SK-N-SH (cell line): ENCODE measurements at regions not wholly inside any gene's neighbourhood (a gene's known extent, or its start where the extent isn't known, plus 50 kb on each side); places are given as distances from the start of the nearest gene placed in this dataset.

ENCODE experiments used
- CTCF ChIA-PET: fragments of 300-600, 350-600 bp; formaldehyde crosslinking; extraction: SDS; loops from one replicate; lab custom pipeline; 2021; lab: Yijun Ruan, JAX
- POLR2A ChIA-PET: fragments of 350-600 bp; sonication (Branson Sonifier 250); formaldehyde crosslinking; extraction: SDS; loops from one replicate; lab custom pipeline; 2020; ENCODE audit warnings: antibody characterized with exemption, inconsistent platforms; lab: Yijun Ruan, JAX
- DNase-seq: peaks from one replicate; pipeline ENCODE4 v3.0.0; 2012
- H2AFZ ChIP-seq: fragments of 200-600 bp; sonication (generic); 2 replicates; pipeline ENCODE4 v1.8.1; 2016; ENCODE audit warnings: antibody characterized with exemption, mild to moderate bottlenecking, low read depth
- H3F3A ChIP-seq: fragments of 200-600 bp; sonication (generic); replicated peaks from 2 replicates; pipeline ENCODE3; 2016; ENCODE audit warnings: antibody characterized with exemption, mild to moderate bottlenecking; ENCODE audit not compliant: insufficient read depth
- H3K27ac ChIP-seq, 2 experiments: fragments of 200-500 bp in 1 of 2; fragments of 200-600 bp in 1 of 2; sonication (Bioruptor generic) in 1 of 2; sonication (generic), shearing (Covaris generic) in 1 of 2; 2 replicates each; pipeline versions ENCODE4 v1.5.1 to v1.6.1; 2014 to 2016; ENCODE audit warnings: low read depth in 2 of 2, inconsistent platforms in 1 of 2, low read length in 1 of 2, mild to moderate bottlenecking in 1 of 2, mixed read lengths in 1 of 2
- H3K27me3 ChIP-seq: fragments of 200-600 bp; sonication (generic), shearing (Covaris generic); 2 replicates; pipeline ENCODE4 v1.6.1; 2016; ENCODE audit warnings: mixed run types; ENCODE audit not compliant: insufficient read depth
- H3K36me3 ChIP-seq, 2 experiments: fragments of 200-500 bp in 1 of 2; fragments of 200-600 bp in 1 of 2; sonication (Bioruptor generic) in 1 of 2; sonication (generic) in 1 of 2; replicated peaks in 1 of 2; 2 replicates each; pipeline versions ENCODE3 to v1.5.1; 2014 to 2016; ENCODE audit warnings: low read length in 1 of 2, mild to moderate bottlenecking in 1 of 2; ENCODE audit not compliant: insufficient read depth in 2 of 2, control insufficient read depth in 1 of 2
- H3K4me1 ChIP-seq, 2 experiments: fragments of 200-500 bp in 1 of 2; fragments of 200-600 bp in 1 of 2; sonication (Bioruptor generic) in 1 of 2; sonication (generic), shearing (Covaris generic) in 1 of 2; 2 replicates each; pipeline versions ENCODE4 v1.5.1 to v1.6.1; 2014 to 2016; ENCODE audit warnings: low read depth in 1 of 2, low read length in 1 of 2, mixed run types in 1 of 2; ENCODE audit not compliant: insufficient read depth in 2 of 2, control insufficient read depth in 1 of 2
- H3K4me2 ChIP-seq: fragments of 200-600 bp; sonication (generic), shearing (Covaris generic); 2 replicates; pipeline ENCODE4 v1.6.1; 2017; ENCODE audit warnings: mixed run types
- H3K4me3 ChIP-seq, 2 experiments: fragments of 200-500 bp in 1 of 2; fragments of 200-600 bp in 1 of 2; sonication (Bioruptor generic) in 1 of 2; sonication (generic), shearing (Covaris generic) in 1 of 2; 2 replicates each; pipeline versions ENCODE4 v1.5.1 to v1.8.1; 2014 to 2016; ENCODE audit warnings: low read depth in 2 of 2, inconsistent platforms in 1 of 2, low read length in 1 of 2, mild to moderate bottlenecking in 1 of 2, mixed read lengths in 1 of 2, moderate library complexity in 1 of 2
- H3K79me2 ChIP-seq: fragments of 200-600 bp; sonication (generic); 2 replicates; pipeline ENCODE4 v1.8.1; 2017; ENCODE audit warnings: mild to moderate bottlenecking; ENCODE audit not compliant: insufficient read depth
- H3K9ac ChIP-seq: fragments of 200-600 bp; sonication (generic); 2 replicates; pipeline ENCODE4 v1.6.1; 2017; ENCODE audit warnings: mixed run types
- H3K9me2 ChIP-seq: fragments of 200-600 bp; sonication (generic); 2 replicates; pipeline ENCODE4 v1.6.1; 2017; ENCODE audit warnings: mixed run types
- H3K9me3 ChIP-seq: fragments of 200-600 bp; sonication (generic); 2 replicates; pipeline ENCODE4 v1.6.1; 2017; ENCODE audit warnings: mixed run types, mild to moderate bottlenecking, moderate library complexity
- H4K20me1 ChIP-seq: fragments of 200-600 bp; sonication (generic); 2 replicates; pipeline ENCODE4 v1.6.1; 2017; ENCODE audit warnings: mild to moderate bottlenecking, mixed run types; ENCODE audit not compliant: insufficient read depth
- ELF1 ChIP-seq: IDR thresholded peaks from 2 replicates; pipeline ENCODE4 v1.4.0; 2012
- FOXJ3 ChIP-seq: sonication (generic); formaldehyde crosslinking; IDR thresholded peaks from 2 replicates; pipeline ENCODE4 v1.5.1; 2020; ENCODE audit warnings: mild to moderate bottlenecking, missing genetic modification reagents
- JUND ChIP-seq: IDR thresholded peaks from 2 replicates; pipeline ENCODE4 v1.4.0; 2012
- NFIC ChIP-seq: IDR thresholded peaks from 2 replicates; pipeline ENCODE4 v1.4.0; 2012; ENCODE audit warnings: borderline replicate concordance
- POLR2AphosphoS5 ChIP-seq: IDR thresholded peaks from 2 replicates; pipeline ENCODE4 v1.6.1; 2012; ENCODE audit warnings: low read depth, low read length
- RCOR1 ChIP-seq: fragments of 150-350 bp; IDR thresholded peaks from 2 replicates; pipeline ENCODE4 v1.6.1; 2017; ENCODE audit warnings: antibody characterized with exemption, low read length
- RFX5 ChIP-seq: IDR thresholded peaks from 2 replicates; pipeline ENCODE4 v1.6.1; 2012; ENCODE audit warnings: mild to moderate bottlenecking, improper control_type of control experiment, low read length
- RXRA ChIP-seq: IDR thresholded peaks from 2 replicates; pipeline ENCODE4 v1.4.0; 2012; ENCODE audit warnings: low read depth, mild to moderate bottlenecking, borderline replicate concordance
- SIN3A ChIP-seq: IDR thresholded peaks from 2 replicates; pipeline ENCODE4 v1.6.1; 2012; ENCODE audit warnings: low read depth, mild to moderate bottlenecking, low read length, moderate library complexity, borderline replicate concordance
- SMC3 ChIP-seq: IDR thresholded peaks from 2 replicates; pipeline ENCODE4 v1.6.1; 2012; ENCODE audit warnings: low read depth, low read length, improper control_type of control experiment
- TCF12 ChIP-seq: IDR thresholded peaks from 2 replicates; pipeline ENCODE4 v1.4.0; 2012
- YY1 ChIP-seq: IDR thresholded peaks from 2 replicates; pipeline ENCODE4 v1.4.0; 2012; ENCODE audit warnings: low read depth, mild to moderate bottlenecking
- WGBS: methylation state at CpG from one replicate; pipeline ENCODE4 v1.1.6; 2017; ENCODE audit warnings: low lambda C conversion rate; 5-methylcytosine and 5-hydroxymethylcytosine counted together
- TF ChIP-seq, protein P1 (sequence below): fragments of 150-350 bp; IDR thresholded peaks from 2 replicates; pipeline ENCODE4 v1.6.1; 2017; ENCODE audit warnings: antibody characterized with exemption, low read length, low read depth, borderline replicate concordance
- TF ChIP-seq, protein P2 (sequence below): fragments of 200-600 bp; sonication (generic); IDR thresholded peaks from 2 replicates; pipeline ENCODE4 v1.6.1; 2017; ENCODE audit warnings: antibody characterized with exemption, mild to moderate bottlenecking, moderate library complexity
- TF ChIP-seq, protein P3 (sequence below): fragments of 150-350 bp; IDR thresholded peaks from 2 replicates; pipeline ENCODE4 v1.6.1; 2016; ENCODE audit warnings: mild to moderate bottlenecking, low read depth, low read length
- TF ChIP-seq, protein P4 (sequence below): IDR thresholded peaks from 2 replicates; pipeline ENCODE4 v1.6.1; 2012; ENCODE audit warnings: mild to moderate bottlenecking, low read depth, low read length, moderate library complexity

DNA sequence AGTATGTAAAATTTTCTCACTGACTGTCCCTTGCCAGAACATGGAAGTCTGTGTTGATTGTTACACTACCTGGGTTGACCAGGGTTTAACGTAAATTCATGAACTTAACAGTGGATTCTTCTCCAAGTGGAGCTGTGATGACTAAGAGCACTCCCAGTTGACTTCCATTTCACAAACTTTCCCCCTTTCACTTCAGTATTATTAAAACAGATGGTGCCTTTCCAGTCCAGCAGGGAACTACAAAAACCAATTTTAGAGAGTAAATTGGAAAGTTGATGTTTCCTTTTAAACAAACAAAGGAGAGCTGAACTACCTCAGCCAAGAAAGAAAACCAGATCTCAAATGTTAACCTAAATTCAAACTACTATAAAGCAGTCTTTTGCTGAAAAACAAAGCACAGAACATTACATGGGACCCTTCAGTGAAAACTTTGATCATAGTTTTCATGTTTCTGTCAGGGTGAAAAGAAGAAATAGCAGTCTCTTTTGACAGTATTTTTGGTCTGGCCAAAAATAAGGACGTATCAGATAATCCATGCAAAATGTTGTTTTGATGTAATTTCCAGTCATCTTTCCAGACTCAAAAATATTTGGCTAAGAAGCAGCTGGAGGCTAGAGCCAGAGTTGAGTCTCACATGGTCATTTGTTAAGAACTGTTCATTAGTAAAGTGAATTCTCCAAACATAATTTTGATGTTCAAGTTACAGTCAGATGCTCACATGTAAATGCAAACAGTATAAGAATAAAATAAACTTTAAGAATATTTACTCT lies 479.9 kb upstream of the AKR1E2 start:
- TF ChIP-seq SMC3 (no peak), NFIC (no peak), YY1 (no peak), SIN3A (no peak), JUND (no peak), RFX5 (no peak), RCOR1 (no peak)
- TF ChIP-seq, protein P1, sequence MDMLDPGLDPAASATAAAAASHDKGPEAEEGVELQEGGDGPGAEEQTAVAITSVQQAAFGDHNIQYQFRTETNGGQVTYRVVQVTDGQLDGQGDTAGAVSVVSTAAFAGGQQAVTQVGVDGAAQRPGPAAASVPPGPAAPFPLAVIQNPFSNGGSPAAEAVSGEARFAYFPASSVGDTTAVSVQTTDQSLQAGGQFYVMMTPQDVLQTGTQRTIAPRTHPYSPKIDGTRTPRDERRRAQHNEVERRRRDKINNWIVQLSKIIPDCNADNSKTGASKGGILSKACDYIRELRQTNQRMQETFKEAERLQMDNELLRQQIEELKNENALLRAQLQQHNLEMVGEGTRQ, result no peak
- TF ChIP-seq, protein P2, sequence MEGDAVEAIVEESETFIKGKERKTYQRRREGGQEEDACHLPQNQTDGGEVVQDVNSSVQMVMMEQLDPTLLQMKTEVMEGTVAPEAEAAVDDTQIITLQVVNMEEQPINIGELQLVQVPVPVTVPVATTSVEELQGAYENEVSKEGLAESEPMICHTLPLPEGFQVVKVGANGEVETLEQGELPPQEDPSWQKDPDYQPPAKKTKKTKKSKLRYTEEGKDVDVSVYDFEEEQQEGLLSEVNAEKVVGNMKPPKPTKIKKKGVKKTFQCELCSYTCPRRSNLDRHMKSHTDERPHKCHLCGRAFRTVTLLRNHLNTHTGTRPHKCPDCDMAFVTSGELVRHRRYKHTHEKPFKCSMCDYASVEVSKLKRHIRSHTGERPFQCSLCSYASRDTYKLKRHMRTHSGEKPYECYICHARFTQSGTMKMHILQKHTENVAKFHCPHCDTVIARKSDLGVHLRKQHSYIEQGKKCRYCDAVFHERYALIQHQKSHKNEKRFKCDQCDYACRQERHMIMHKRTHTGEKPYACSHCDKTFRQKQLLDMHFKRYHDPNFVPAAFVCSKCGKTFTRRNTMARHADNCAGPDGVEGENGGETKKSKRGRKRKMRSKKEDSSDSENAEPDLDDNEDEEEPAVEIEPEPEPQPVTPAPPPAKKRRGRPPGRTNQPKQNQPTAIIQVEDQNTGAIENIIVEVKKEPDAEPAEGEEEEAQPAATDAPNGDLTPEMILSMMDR, result no peak
- H3K4me3 ChIP-seq, result no peak overlapping the region
- H3K9me3 ChIP-seq, result no peaks in the 10 kb centered on the region
- H4K20me1 ChIP-seq, result no peaks in the 10 kb centered on the region
- peak overlapping the region; percentile 19; the same call in 1 of the 2 replicates for H2AFZ ChIP-seq
- ChIA-PET POLR2A (no interaction called here), CTCF (no interaction called here)
- WGBS, result 92% methylated on average over 2 of the region's 2 CpGs
- no peaks in the 10 kb centered on the region for H3K27me3 ChIP-seq
- H3K36me3 ChIP-seq, result no peaks in the 10 kb centered on the region
- H3K9me2 ChIP-seq, result no peaks in the 10 kb centered on the region
- H3K27ac ChIP-seq, result peak overlapping the region in 1 of 2 experiments; percentile 95; a peak in 2 of 4 replicates
- H3K9ac ChIP-seq, result no peak overlapping the region
- H3F3A ChIP-seq, result peaks cover 17% of the 10 kb centered on the region
- no peak overlapping the region for H3K4me2 ChIP-seq
- H3K4me1 ChIP-seq, result peaks cover 2 to 9% of the 10 kb centered on the region in 2 experiments; a peak in 3 of 4 replicates
- no peak for DNase-seq
- no peaks in the 10 kb centered on the region for H3K79me2 ChIP-seq

DNA sequence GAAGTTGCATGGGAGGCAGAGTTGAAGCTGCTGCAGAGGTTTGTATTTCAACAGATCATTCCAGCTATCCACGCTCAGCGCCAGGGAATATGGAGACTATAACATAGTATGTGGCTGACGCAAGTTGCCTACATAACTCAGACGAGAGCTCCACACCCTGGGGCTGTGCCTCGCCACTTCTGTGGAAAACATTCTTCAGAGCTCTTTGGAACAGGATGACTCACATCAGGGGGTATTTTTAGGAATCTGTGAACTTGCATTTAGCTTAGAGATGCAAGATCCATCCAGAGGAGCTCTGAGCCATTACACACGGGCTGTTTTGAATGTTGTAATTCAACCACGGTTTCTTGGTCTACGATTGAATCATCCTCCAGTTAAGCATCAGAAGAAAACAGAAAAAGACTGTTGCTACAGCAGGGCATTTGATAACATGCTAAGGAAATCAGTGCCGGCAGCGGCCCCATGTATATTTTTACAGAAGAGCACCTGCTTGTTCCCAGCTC lies 481.5 kb upstream of the AKR1E2 start:
- ChIA-PET POLR2A (no interaction called here), CTCF (interaction anchor here (1.1 to 2.2 kb wide), 3 partner anchors 8 to 19 kb away, joined by 3 to 5 read pairs (median 3); no protein-coding TSS in a partner anchor)
- no peaks in the 10 kb centered on the region for H4K20me1 ChIP-seq
- H3K9me3 ChIP-seq, result no peaks in the 10 kb centered on the region
- H3K4me3 ChIP-seq, result no peak overlapping the region
- H3K79me2 ChIP-seq, result no peaks in the 10 kb centered on the region
- peak overlapping the region; percentile 45 to 95; a peak in 3 of 4 replicates for H3K27ac ChIP-seq
- no peaks in the 10 kb centered on the region for H3K27me3 ChIP-seq
- H3K9ac ChIP-seq, result peak overlapping the region; percentile 63
- no peaks in the 10 kb centered on the region for H3K9me2 ChIP-seq
- H3F3A ChIP-seq, result peaks cover 17% of the 10 kb centered on the region
- peak overlapping the region; percentile 30 for H3K4me2 ChIP-seq
- H2AFZ ChIP-seq, result peak overlapping the region; percentile 71
- WGBS, result 29% methylated on average over 10 of the region's 10 CpGs
- DNase-seq, result no peak
- no peaks in the 10 kb centered on the region for H3K36me3 ChIP-seq
- H3K4me1 ChIP-seq, result peaks cover 2 to 9% of the 10 kb centered on the region in 2 experiments; a peak in 3 of 4 replicates
- TF ChIP-seq, protein P1, result no peak
- TF ChIP-seq YY1 (peak; percentile 62; the same call in 1 of the 2 replicates), RCOR1 (no peak), RXRA (peak; percentile 63; the same call in 1 of the 2 replicates), RFX5 (no peak), FOXJ3 (CRISPR knock-in tag) (no peak), SIN3A (peak; percentile 28; the same call in 1 of the 2 replicates), ELF1 (no peak), POLR2AphosphoS5 (no peak), TCF12 (peak; percentile 74)
- TF ChIP-seq, protein P3, sequence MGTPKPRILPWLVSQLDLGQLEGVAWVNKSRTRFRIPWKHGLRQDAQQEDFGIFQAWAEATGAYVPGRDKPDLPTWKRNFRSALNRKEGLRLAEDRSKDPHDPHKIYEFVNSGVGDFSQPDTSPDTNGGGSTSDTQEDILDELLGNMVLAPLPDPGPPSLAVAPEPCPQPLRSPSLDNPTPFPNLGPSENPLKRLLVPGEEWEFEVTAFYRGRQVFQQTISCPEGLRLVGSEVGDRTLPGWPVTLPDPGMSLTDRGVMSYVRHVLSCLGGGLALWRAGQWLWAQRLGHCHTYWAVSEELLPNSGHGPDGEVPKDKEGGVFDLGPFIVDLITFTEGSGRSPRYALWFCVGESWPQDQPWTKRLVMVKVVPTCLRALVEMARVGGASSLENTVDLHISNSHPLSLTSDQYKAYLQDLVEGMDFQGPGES, result no peak
- TF ChIP-seq, protein P4, sequence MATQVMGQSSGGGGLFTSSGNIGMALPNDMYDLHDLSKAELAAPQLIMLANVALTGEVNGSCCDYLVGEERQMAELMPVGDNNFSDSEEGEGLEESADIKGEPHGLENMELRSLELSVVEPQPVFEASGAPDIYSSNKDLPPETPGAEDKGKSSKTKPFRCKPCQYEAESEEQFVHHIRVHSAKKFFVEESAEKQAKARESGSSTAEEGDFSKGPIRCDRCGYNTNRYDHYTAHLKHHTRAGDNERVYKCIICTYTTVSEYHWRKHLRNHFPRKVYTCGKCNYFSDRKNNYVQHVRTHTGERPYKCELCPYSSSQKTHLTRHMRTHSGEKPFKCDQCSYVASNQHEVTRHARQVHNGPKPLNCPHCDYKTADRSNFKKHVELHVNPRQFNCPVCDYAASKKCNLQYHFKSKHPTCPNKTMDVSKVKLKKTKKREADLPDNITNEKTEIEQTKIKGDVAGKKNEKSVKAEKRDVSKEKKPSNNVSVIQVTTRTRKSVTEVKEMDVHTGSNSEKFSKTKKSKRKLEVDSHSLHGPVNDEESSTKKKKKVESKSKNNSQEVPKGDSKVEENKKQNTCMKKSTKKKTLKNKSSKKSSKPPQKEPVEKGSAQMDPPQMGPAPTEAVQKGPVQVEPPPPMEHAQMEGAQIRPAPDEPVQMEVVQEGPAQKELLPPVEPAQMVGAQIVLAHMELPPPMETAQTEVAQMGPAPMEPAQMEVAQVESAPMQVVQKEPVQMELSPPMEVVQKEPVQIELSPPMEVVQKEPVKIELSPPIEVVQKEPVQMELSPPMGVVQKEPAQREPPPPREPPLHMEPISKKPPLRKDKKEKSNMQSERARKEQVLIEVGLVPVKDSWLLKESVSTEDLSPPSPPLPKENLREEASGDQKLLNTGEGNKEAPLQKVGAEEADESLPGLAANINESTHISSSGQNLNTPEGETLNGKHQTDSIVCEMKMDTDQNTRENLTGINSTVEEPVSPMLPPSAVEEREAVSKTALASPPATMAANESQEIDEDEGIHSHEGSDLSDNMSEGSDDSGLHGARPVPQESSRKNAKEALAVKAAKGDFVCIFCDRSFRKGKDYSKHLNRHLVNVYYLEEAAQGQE, result no peak
